SIG-M5 (cell line): ENCODE measurements at regions not wholly inside any gene's neighbourhood (a gene's known extent, or its start where the extent isn't known, plus 50 kb on each side); places are given as distances from the start of the nearest gene placed in this dataset.

ENCODE experiments used
- DNase-seq: peaks from one replicate; lab custom pipeline; 2025; lab: John Stamatoyannopoulos, UW

DNA sequence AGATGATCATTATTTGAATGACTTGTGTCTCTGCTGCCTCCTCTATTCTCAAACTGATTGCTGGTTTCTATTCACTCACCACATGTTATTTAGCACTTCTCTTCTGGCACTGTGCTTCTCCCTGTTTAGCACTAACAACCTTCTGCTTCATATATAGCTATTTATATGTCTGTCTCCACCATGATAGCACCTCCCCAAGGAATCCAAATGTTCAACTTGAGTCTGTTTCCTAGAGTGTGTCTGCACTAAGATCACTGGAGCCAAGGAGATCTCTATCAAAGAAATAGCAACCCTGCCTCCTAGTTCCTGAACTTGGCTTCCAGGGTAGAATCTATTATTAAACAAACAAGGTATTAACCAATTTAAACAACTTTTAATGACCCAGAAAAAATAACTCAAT is 104.5 kb downstream of the CYP26A1 start:
- no peak for DNase-seq

DNA sequence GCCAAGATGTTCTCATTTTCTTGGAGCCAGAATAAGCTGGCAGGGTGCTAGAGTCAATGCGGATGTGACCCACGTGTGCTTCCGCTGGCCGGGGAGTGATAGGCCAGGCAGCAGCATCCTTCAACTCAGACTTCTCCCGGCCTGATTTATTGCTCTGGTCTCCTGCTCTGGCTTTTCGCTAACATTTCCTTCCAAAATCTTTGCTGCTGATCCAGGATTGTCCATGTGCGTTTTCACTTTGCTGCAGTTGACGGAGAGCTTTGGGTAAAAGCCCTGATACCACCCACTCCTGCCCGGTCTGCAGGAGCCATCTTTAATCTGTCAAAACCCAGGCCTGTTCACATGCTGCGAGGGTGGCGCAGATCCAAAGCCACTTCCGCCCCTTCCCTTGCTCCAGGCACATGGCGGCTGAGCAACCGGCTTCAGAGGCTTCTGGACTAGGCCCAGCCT is 106.8 kb downstream of the CYP26A1 start:
- DNase-seq, result no peak

DNA sequence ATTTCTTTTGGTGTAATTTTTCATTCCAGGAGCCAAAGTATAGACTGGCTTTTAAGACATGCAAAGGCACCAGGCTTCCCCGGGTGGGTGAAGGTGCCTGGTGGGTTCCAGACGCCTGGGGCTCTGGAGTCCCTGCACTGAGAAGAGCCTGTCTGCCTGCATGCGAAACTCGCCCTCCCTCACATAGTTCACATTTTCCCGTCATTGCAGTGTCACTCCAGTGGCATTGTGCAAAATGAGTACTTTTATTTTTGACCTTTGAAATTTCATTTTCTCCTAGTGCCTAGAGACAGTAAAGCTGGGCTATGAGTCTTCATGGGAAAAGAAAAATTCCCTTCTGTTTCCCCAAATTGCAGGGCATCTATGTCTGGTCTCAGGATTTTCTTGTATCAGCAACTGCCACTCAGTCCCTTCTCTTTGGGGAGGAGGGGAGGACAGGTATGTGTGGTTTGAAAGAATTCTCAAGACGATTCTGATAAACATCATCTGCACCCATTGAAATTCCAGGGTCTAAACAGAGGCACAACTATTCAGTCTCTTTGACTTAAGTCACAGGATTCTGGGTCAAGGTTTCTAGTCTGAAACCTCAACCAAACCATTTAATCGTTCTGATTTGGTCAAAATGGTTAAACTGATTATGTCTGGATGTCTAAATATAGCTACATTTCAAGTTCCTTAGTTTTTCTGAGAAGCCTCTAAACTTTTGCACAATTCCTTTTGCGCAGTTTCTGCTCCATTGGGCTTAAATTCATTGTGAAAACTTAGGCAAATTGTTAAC is 107.8 kb downstream of the CYP26A1 start:
- DNase-seq, result no peak

DNA sequence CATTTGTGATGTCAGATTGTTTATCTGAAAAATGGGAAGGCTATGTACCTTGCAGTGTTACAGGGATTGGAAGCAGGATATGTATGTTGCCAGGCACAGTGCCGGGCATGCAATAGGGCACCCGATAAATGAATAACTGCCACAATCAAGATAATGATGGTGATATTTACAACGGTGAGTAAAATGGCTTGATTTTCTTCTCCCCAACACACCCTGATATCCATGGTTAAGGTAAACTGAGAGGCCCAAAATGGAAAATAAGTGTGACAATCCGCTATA is 108.3 kb downstream of the CYP26A1 start:
- no peak for DNase-seq

DNA sequence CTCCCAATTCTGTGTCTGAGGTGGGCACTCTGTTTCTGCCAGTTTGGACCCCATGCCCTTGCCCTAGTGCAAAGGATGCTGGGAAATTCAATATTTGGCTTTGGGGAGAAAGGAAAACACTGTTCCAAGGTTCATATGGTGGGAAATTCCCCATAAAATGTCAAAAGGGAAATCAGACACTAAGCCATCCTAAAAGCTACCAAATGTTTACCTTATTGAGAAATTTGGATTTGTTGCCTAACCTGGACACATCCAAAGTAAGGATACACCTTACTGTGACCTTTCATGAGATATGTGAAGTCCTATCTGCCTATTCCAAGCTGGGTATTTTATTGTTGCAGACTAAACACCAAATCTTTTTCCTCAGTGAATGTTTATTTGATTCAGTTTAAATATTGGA is 109.1 kb downstream of the CYP26A1 start:
- DNase-seq, result no peak

DNA sequence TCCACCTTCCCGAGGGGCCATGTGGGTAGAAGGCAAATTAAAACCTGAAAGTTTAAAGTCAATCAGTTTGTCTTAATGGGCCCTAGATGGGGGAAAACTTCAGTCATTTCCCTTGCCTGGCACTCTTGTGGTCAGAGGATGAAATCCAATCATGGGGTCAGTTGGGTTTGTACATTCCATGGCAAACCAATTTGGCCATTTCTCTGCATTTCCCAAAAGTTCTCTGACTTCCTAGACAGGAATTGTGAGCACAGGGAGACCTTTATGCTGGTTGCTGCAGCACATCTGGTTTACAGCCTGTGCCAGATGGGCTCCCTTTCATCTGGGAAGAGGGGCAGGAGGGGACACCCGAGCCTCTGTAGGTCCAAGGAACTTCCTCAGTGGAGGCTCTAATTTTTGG is 113.0 kb downstream of the CYP26A1 start:
- DNase-seq, result no peak

DNA sequence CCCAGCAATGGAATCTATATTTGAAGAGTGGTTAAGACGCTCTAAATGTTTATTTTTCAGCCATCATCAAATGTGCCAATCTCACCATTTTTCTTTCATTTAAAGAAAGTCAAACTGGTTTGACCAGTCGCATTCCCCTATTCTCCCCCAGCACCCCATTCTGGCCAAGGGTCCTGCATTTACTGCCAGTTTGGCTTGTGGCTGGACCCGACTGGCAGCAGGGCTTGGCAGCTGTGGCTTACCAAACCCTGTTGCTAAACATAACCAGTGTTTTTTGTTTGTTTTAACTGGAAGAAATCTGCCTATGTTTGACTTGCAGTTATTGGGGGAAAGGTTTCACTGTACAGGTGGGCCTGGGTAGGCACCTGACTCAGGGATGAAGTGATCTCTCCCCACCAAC is 116.3 kb downstream of the CYP26A1 start:
- no peak for DNase-seq

DNA sequence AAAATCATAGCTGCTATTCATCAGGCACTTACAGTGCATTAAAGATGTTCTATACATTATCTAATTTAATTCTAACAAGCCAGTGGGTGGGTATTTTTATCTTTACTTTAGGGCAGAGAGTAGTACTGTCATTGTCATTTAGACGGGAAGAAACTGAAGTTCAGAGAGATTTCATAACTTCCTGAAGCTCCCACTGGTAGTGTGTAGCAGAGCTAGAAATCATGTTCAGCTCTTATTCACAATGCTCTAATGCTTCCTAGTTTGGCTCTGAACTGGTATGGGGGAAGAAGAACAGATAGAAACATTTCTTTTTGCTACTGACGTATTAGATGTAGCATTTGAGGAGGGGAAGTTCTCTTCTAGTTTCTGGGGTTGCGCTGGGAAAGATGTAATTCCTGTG is 116.7 kb downstream of the CYP26A1 start:
- DNase-seq, result no peak

DNA sequence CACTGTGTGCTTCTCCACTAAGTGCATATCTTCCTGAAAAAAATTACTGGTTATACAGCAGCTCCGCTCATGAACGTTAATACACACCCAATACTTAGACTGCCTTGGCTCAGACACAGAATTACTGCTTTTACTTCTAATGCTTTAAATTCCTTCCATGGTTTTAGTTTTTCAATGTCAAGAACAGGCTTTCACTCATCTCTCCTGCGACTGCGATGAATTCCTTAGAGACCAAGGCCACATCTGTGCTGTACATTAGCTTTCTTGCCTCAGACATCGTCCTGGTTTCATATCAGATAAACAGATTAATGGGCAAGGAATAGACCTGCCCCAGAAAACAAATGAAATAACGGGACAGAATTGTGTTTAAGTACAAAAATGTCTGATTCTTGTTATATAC is 120.2 kb downstream of the CYP26A1 start:
- no peak for DNase-seq

DNA sequence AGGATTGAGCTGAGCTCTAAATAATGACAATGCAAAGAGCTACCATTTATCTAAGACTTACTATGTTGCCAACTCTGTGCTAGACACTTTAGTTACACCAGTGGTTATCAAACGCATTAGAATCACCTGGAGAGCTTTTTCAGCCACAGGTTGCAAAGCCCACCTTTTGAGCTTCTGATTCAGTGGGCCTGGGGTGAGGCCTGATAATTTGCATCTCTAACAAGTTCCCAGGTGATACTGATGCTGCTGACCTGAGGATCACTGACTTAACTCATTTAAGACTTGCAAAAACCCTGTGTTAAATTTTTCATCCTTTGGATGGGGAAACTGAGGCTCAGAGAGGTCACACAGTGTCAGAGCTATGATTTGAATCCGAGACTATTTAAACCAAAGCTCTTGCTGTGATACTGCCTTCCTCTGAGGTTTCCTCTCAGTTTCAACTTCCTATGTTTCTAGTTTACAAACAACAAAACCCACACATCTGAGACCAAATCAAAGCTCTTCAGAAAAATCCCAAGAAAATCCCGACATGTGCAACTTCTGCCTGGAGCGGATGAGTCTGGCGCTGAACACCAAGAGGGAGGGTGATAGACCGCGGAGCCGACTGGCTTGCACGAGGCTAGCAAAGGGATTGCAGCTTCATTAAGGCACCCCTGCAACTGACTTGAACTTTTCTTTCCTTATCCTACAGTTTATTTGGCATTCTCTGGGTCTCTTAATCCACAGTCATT is 124.9 kb downstream of the CYP26A1 start:
- no peak for DNase-seq

DNA sequence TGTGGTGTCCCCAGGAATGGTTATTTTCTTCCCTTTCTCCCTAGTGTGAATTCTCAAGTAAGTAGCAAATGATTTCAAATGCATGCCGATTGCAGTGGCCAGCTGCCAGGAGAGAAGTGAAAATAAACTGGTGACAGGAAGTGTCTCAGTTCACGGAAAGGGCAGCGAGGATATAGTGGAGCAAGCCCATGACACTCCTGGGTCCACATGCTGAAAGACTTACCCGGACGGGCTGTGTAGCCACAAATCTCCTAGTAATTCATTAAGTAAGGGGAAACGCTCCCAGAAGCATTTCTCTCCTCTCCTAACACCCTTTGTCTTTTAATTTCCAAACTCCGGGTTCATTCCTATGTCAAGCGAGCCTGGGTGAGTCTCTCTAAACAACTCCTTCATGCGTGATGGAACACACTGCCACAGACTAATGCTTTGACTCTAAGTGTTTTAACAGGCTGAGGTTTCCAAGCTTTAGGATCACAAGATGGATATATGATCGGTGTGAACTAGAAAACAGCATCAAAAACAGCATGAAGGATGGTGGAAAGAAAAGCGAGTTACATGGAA is 125.6 kb downstream of the CYP26A1 start:
- no peak for DNase-seq

DNA sequence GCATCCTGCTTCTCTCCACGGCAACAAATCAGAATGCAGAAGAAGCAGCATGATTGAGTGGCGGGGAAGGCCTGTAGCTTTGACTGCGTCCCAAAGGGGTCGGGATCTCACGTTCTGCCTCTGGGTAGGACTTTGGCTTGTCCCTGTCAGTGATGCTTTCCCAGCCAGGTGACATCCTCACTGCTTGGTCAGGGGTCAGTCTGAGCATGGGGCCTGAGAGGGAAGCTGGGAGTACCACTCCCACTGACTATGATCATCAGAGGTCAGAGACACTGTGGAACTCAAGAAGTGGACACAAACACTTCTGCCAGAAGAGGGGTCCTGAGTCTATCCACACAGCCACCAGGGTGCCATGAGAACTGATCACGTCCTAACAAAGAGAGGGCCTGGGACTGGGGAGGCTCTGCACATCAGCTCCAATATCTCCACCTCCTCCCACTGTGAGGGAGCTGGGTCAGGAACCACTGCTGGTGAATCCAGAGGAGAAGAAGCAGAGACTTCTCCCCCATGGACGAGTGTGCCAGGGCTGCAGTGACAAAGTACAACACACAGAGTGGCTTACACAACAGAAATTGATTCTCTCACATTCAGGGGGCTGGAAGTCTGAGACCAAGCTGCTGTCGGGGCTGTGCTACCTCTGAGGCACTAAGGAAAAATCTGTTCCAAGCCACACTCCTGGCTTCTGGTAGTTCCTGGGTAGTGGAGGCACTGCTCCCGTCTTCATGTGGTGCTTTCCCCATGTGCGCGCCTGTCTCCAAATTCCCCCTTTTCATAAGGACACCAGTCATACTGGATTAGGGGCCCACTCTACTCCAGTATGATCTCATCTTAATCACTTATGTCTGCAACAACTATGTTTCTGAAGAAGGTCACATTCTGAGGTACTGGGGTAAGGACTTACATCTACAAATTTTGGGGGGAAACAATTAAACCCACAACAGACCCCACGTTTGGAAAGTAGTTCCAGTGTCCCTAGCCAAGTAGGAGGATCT is 131.1 kb downstream of the CYP26A1 start:
- DNase-seq, result no peak

DNA sequence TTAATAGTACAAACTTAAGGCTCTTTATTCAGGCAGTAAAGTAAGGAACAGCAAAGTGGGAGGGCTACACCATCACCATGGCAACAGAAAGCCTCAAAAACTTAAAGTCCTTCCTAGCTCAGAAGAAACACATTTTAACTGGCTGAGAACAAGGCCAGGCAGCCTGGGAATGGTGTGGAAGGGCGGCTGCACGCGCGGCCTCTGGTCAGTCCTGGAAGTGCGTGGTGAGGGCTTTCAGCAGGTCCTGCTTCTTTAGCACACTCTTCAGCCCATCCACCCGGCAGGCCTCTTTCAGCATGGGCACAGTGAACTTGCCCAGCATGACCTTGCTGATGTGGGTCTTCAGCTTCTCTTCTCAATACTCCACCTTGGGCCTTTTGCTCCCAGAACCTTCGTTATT is 133.0 kb downstream of the CYP26A1 start:
- no peak for DNase-seq

DNA sequence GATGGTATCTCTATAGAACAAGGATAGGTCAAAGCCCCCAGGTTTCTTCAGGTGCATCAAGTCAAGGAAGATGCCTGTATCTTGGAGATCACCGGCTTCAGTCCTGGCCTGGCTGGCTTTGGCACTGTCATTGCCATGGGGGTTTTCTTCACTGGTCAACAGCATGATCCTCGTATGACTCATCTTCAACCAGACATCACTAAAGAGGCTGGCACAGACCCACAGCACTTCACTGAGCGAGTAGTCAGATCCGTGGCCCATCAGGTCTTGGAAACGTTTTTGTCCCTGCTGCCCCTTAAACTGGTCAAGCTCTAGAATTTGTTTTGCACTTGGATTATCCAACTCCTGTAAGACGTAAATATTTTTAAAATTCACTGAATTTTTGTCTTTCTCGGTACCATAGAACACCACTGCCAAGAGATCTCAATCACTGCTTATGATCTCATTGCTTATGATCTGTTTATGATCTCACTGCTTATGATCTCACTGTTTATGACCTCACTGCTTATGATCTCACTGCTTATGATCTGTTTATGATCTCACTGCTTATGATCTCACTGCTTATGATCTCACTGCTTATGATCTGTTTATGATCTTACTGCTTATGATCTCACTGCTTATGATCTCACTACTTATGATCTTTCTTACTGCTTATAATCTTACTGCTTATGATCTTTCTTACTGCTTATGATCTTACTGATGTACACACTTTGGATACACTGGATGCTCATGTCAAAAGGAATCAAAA is 135.2 kb downstream of the CYP26A1 start:
- no peak for DNase-seq

DNA sequence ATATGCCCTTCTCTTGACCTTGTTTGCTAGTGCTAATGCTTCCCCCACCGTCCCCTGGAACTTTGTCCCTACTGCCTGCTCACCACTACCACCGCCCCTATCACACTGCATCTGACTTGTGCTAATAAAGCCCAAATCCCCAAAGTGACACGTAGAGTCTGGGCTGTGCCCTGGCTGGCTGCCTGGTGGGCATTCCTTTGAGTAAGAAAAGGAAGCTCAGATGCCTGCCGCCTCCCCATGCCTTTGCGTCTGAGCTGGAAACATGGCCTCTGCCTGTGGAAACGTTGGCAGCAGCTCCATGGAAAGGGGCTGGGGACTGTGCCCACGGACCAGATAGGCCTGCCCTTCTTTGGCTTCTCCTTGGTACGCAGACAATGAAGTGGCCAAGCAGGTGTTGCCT is 138.3 kb downstream of the CYP26A1 start:
- no peak for DNase-seq

DNA sequence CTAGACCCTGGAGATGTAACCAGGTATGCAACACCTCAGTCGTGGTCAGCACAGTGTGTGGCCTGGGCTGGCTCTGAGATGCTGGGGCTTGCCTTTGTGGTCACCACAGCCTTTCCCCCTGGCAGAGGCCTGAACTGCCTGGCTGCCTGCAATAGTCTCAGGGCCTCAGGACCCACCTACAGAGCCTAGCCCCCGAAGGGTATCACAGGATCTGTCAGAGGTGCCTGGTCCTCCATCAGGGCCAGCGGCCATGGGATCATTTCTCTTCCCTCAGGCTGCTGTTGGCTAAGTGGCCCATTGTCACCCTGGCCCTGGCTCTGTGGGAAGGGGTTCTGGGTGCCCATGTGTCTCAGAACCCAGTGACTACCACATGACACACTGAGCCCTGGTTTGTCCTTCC is 141.6 kb downstream of the CYP26A1 start:
- no peak for DNase-seq

DNA sequence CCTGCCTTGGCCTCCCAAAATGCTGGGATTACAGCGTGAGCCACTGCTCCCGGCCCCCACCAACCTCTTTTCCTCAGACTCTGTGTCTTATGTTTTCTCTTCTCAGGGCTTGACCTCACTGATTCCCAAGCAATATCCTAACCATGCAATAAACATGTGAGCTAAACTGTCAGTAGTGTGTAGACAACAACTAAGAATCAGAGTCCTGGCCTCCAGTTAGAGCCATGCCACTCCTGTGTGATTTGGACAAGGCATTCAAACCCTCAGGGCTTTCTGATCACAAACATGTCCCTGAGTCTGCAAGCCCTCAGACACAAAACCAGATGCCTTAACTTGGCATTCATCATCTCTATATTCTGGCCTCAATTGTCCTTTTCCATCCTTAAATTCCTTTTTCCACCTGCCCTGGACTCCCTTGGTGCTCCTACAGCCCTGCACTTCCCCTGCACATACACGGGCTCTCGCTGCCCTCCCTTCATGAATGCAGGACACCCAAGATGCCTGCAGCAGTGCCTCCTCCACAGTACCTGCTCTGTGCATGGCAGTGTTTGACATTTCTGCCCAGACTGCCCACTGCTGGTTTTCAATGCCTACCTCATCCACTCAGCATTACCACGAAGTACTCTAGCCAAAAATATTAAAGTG is 142.8 kb downstream of the CYP26A1 start:
- no peak for DNase-seq

DNA sequence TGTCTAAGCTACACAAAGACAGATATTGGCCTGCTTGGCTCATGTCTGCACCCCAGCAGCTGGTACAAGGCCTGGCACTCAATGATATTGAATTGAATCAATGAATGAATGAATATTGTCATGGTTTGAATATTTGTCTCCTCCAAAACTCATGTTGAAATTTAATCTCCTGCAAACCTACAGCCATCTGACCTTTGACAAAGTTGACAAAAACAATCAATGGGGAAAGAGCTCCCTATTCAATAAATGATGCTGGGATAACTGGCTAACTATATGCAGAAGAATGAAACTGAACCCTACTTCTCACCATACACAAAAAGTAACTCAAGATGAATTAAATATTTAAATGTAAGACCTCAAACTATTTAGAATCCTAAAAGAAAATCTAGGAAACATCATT is 144.7 kb downstream of the CYP26A1 start:
- no peak for DNase-seq

DNA sequence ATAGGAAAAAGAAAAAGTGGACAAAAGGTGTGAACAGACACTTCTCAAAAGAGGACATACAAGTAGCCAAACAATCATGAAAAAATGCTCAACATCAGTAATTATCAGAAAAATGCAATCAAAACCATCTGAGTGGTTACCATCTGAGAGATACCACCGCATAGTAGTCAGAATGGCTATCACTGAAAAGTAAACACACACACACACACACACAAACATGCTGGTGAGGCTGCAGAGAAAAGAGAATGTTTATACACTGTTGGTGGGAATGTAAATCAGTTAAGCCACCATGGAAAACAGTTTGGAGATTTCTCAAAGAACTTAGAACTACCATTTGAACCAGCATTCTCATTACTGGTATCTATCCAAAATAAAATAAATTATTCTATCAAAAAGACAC is 145.7 kb downstream of the CYP26A1 start:
- DNase-seq, result no peak

DNA sequence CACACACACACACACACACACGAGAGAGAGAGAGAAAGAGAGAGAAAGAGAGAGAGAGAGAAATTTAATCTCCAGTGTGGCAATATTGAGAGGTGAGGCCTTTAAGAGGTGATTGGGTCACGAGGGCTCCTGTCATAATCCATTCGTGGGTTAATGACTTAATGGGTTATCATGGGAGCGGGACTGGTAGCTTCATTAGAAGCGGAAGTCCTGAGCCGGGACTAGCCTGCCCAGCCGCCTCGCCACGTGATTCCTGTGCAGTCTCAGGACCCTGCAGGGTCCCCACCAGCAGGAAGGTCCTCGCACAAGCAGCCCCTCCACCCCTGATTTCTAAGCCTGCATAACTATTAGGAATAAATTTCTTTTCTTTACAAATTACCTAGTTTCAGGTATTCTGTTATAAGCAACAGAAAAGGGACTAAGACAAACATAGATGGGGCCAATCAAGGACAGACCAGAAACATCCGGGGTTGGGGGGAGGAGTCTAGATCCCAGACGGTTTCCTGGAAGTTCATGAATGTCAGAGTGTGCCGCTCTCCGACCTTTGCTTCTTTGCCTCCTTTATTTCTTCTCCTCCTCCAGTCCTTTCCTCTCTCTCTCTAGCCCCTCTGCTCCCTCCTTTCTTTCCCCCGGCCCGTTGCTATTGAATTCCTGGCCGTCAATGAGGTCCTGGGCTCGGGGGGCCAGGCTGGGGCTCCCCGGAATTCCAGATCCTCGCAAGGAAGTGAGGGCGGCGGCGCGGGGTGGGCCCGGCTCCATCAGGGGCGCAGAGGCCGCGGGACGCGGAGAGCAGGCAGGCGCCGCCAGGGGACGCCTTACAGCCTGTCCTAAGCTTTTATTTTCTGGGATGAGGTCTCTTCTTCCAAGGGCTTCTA is 146.8 kb downstream of the CYP26A1 start:
- no peak for DNase-seq
